Endothelial cell (in vitro differentiated cells): ENCODE measurements at regions not wholly inside any gene's neighbourhood (a gene's known extent, or its start where the extent isn't known, plus 50 kb on each side); places are given as distances from the start of the nearest gene placed in this dataset.

Source experiments
- DNase-seq: peaks from one replicate; pipeline ENCODE4 v3.0.0; 2021; ENCODE audit warnings: low spot score
- H3K27ac Mint-ChIP-seq: one replicate; pipeline ENCODE4 v1.8.0; 2021; ENCODE audit warnings: mixed read lengths, inconsistent platforms; ENCODE audit not compliant: unreplicated experiment
- H3K27me3 Mint-ChIP-seq: one replicate; pipeline ENCODE4 v1.8.0; 2021; ENCODE audit warnings: mild to moderate bottlenecking, moderate library complexity, mixed read lengths, inconsistent platforms; ENCODE audit not compliant: unreplicated experiment
- H3K36me3 Mint-ChIP-seq: one replicate; pipeline ENCODE4 v1.8.0; 2021; ENCODE audit warnings: mild to moderate bottlenecking, low read depth, mixed read lengths, inconsistent platforms; ENCODE audit not compliant: unreplicated experiment
- H3K4me1 Mint-ChIP-seq: one replicate; pipeline ENCODE4 v1.8.0; 2021; ENCODE audit warnings: mild to moderate bottlenecking, mixed read lengths, inconsistent platforms; ENCODE audit not compliant: unreplicated experiment
- H3K4me3 Mint-ChIP-seq: one replicate; pipeline ENCODE4 v1.8.0; 2021; ENCODE audit warnings: mild to moderate bottlenecking, mixed read lengths, inconsistent platforms; ENCODE audit not compliant: unreplicated experiment
- H3K9me3 Mint-ChIP-seq: one replicate; pipeline ENCODE4 v1.8.0; 2021; ENCODE audit warnings: mixed read lengths, inconsistent platforms; ENCODE audit not compliant: unreplicated experiment
- TF ChIP-seq, protein P1 (sequence below): fragments of 200-600 bp; sonication (generic); IDR thresholded peaks from one replicate; pipeline ENCODE4 v1.5.0; 2021; ENCODE audit warnings: antibody characterized with exemption; ENCODE audit not compliant: unreplicated experiment

DNA sequence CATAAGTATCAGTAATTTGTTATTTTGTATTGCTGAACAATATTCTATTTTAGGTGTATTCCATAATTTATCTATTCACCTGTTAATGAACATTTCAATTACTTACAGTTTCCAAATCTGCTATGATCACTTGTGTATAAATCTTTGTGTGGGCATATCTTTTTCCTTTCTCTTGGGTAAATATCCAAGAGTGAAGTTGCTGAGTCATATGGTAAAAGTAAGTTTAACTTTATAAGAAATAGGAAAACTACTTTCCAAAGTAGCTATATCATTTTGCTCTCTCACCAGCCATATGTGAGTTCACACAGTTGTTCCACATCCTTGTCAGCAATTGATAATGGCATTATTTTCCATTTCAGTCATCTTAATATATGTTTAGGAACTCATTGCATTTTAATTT, 66.6 kb upstream of the KITLG start:
- no peaks in the 10 kb centered on the region for H3K36me3 Mint-ChIP-seq

DNA sequence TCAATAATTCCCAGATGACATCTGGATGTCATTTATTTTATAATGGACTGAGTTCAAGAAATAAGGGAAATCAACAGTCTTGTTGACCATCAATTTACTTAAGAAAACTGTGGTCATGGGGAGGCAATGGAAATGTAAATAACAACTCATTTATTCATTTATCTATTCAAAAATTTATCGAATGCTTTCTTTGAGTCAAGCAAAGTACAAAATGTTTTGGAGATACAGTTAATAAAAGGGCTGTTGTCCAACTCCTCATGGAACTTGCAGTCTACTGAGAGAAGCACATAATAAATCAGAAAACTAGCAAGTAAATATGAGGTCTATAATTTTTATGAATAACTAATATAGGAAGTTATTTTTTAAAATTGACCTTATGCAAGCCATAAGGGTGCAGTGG, 65.5 kb upstream of the KITLG start:
- no peak overlapping the region for H3K4me3 Mint-ChIP-seq
- H3K9me3 Mint-ChIP-seq = no peaks in the 10 kb centered on the region
- TF ChIP-seq, protein P1, sequence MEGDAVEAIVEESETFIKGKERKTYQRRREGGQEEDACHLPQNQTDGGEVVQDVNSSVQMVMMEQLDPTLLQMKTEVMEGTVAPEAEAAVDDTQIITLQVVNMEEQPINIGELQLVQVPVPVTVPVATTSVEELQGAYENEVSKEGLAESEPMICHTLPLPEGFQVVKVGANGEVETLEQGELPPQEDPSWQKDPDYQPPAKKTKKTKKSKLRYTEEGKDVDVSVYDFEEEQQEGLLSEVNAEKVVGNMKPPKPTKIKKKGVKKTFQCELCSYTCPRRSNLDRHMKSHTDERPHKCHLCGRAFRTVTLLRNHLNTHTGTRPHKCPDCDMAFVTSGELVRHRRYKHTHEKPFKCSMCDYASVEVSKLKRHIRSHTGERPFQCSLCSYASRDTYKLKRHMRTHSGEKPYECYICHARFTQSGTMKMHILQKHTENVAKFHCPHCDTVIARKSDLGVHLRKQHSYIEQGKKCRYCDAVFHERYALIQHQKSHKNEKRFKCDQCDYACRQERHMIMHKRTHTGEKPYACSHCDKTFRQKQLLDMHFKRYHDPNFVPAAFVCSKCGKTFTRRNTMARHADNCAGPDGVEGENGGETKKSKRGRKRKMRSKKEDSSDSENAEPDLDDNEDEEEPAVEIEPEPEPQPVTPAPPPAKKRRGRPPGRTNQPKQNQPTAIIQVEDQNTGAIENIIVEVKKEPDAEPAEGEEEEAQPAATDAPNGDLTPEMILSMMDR = no peak
- H3K36me3 Mint-ChIP-seq = no peaks in the 10 kb centered on the region
- H3K27ac Mint-ChIP-seq = no peak overlapping the region
- no peaks in the 10 kb centered on the region for H3K27me3 Mint-ChIP-seq
- peaks cover 3% of the 10 kb centered on the region for H3K4me1 Mint-ChIP-seq
- no peak for DNase-seq

More for the DNA sequence above, 66.6 kb upstream of the KITLG start:
- DNase-seq = no peak
- Mint-ChIP-seq H3K27me3 (no peaks in the 10 kb centered on the region), H3K4me1 (peaks cover 3% of the 10 kb centered on the region), H3K9me3 (no peaks in the 10 kb centered on the region), H3K4me3 (no peak overlapping the region), H3K27ac (no peak overlapping the region)
- TF ChIP-seq, protein P1 = no peak

DNA sequence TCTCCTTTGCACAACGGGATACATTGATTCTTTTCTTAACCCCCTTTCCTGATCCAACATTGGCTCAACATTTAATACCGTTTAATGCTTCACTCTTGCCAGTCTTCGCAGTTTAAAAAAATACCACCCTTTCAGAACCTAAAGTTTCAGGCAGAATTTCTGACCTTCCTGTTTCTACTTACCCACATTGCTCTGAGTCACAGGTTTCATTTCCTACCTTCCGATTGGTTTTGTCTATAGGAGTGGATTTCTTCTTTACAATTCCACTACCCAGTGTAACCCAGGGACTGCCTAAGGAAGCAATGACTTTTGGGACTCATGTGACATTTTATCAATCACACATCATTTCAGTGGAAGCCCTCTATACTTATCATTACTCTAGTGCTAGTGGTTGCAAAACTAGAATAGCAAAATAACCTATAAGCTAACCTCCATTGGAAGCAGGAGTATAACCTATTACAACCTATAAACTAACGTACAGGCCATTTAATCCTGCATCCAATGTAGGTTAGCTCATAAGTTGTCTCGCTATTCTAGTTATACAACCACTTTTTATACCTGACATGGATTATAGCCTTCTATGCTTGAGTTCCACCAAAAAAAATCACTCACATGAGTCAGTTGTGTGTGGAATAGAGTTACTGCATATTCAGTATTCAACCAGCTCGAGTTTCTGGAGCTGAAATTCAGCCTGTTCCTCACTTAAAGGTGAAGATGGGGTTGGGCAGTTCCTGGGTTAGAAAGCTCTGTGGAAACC, 64.9 kb upstream of the KITLG start:
- Mint-ChIP-seq H3K27me3 (no peaks in the 10 kb centered on the region), H3K4me3 (no peak overlapping the region), H3K27ac (no peak overlapping the region), H3K4me1 (peaks cover 3% of the 10 kb centered on the region), H3K9me3 (no peaks in the 10 kb centered on the region), H3K36me3 (no peaks in the 10 kb centered on the region)
- no peak for DNase-seq
- TF ChIP-seq, protein P1 = no peak

DNA sequence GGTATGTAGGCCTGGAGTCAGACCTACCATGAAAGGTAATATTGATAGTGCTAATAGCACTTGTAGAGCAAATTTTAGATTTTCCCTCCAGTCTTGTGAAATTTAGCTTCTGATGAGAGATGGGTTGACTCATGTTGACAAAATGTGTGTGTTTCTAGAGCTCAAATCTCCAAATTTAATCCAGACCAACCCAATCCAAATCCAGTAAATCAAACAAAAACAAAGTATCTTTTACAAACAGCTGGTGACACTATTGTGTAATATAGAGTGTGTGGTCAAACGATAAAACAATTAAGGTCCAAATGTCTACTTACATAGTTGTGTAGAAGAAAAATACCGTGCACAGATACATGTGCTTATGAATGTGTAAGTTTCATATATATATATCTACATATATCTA, 63.4 kb upstream of the KITLG start:
- no peak overlapping the region for H3K4me3 Mint-ChIP-seq
- no peaks in the 10 kb centered on the region for H3K36me3 Mint-ChIP-seq
- TF ChIP-seq, protein P1 = no peak
- H3K27ac Mint-ChIP-seq = no peak overlapping the region
- no peaks in the 10 kb centered on the region for H3K27me3 Mint-ChIP-seq
- H3K4me1 Mint-ChIP-seq = peaks cover 11% of the 10 kb centered on the region
- no peaks in the 10 kb centered on the region for H3K9me3 Mint-ChIP-seq
- no peak for DNase-seq

DNA sequence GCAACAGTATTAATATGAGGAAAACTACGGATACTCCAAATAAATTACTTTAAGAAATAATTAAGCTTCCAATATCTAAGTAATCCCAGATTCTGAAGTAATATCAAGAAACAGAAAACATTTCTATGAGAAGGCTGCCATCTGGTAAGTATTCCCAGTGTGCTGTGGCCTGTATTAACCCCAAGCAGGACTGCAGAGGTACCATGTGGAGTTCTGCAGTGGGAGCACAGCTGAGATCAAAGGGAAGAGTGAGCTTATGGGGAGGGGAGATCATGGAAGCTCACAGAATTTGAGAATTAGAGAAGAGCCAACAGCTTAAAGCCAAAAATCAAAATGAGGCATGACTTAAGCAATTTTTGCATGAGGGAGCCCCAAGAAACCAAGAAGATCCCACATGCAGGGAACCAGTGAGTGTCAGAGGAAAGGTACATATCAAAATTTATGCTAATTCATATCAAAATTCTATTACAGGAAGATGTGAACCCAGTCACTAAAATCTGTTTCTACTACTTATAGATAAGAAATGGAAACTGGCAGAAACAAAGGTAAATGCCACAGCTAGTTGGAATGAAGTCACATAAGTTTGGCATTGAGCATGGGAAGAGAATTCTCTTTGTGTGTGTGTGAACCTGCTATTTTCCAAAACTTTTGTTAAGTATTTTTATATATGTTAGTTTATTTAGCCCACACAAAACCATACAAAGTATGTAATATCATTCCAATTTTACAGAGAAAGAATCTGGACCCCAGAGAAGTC, 62.6 kb upstream of the KITLG start:
- no peak overlapping the region for H3K27ac Mint-ChIP-seq
- TF ChIP-seq, protein P1 = no peak
- no peak overlapping the region for H3K4me3 Mint-ChIP-seq
- H3K9me3 Mint-ChIP-seq = no peaks in the 10 kb centered on the region
- no peaks in the 10 kb centered on the region for H3K36me3 Mint-ChIP-seq
- no peak for DNase-seq
- peaks cover 14% of the 10 kb centered on the region for H3K4me1 Mint-ChIP-seq
- no peaks in the 10 kb centered on the region for H3K27me3 Mint-ChIP-seq
